HFF-Myc (cell line): ENCODE measurements at regions not wholly inside any gene's neighbourhood (a gene's known extent, or its start where the extent isn't known, plus 50 kb on each side); places are given as distances from the start of the nearest gene placed in this dataset.

Experiments
- DNase-seq: peaks from one replicate; pipeline ENCODE4 v3.0.0-alpha.2; 2011; ENCODE audit warnings: low read depth; ENCODE audit errors: extremely low read depth
- H3K4me3 ChIP-seq: replicated peaks from 2 replicates; pipeline ENCODE4 v1.5.1; 2011; ENCODE audit warnings: low read depth, mild to moderate bottlenecking, control low read depth, low read length
- TF ChIP-seq, protein P1 (sequence below): IDR thresholded peaks from 2 replicates; pipeline ENCODE4 v1.5.1; 2012; ENCODE audit warnings: mild to moderate bottlenecking, low read depth, low read length, control low read depth; ENCODE audit errors: missing control alignments

DNA sequence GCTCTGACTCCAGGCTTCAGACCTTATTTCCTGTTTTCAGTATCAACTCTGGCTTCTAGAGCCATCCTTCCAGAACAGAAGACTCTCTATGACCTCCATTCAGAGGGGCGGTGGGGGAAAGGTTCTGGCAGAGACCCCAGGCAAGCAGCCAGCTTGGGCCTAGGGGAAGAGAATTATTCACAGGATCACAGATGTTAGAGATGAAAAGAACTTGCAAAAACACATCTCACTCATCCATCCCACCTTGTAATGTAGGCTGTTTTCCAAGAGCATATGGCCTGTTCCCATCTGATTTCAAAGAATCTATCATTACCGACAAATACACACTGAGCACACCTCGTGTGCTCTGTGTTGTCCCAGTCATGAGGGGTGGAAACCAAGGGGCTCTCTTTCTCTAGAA lies 131.9 kb downstream of the GRIN2B start:
- H3K4me3 ChIP-seq = no peak overlapping the region
- no peak for DNase-seq
- TF ChIP-seq, protein P1, sequence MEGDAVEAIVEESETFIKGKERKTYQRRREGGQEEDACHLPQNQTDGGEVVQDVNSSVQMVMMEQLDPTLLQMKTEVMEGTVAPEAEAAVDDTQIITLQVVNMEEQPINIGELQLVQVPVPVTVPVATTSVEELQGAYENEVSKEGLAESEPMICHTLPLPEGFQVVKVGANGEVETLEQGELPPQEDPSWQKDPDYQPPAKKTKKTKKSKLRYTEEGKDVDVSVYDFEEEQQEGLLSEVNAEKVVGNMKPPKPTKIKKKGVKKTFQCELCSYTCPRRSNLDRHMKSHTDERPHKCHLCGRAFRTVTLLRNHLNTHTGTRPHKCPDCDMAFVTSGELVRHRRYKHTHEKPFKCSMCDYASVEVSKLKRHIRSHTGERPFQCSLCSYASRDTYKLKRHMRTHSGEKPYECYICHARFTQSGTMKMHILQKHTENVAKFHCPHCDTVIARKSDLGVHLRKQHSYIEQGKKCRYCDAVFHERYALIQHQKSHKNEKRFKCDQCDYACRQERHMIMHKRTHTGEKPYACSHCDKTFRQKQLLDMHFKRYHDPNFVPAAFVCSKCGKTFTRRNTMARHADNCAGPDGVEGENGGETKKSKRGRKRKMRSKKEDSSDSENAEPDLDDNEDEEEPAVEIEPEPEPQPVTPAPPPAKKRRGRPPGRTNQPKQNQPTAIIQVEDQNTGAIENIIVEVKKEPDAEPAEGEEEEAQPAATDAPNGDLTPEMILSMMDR = no peak

DNA sequence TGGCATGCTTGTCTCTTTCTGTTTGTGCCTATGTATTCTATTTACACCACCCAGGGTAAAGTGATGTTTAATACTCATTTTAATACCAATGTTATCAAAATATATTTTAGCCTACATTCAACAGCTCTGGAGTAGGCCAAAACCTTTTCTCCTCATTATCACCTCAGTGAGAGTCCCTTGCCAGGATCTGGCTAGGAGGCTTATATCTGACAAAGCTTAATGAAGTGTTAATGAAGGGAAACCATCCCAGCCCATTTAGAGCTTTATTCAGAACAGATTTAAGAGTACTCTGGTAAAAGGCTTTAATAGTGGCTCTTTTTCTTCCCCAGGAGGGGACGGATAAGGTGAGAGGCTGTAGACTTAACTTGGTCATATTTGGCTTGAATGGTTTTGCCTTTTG lies 137.6 kb downstream of the GRIN2B start:
- H3K4me3 ChIP-seq = no peak overlapping the region
- no peak for DNase-seq
- TF ChIP-seq, protein P1 = no peak

DNA sequence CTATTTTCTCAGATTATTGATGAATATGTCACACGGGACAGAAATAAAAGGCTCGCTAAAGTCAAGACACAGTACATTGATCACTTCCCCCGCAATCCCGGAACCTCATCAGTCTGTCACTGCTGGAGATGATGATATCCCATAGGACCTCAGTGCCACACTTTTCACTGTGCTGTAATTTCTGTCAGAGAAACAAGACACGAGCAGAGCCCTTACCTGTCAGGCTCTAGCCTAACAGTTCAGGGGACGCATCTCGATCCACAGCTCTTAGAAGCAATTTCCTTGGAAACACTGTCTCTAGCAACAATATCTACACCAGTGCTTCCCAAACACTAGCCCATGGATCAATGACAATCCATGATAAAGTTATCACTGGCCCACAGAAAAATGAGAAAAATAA lies 140.0 kb downstream of the GRIN2B start:
- DNase-seq = no peak
- no peak overlapping the region for H3K4me3 ChIP-seq
- TF ChIP-seq, protein P1 = no peak

DNA sequence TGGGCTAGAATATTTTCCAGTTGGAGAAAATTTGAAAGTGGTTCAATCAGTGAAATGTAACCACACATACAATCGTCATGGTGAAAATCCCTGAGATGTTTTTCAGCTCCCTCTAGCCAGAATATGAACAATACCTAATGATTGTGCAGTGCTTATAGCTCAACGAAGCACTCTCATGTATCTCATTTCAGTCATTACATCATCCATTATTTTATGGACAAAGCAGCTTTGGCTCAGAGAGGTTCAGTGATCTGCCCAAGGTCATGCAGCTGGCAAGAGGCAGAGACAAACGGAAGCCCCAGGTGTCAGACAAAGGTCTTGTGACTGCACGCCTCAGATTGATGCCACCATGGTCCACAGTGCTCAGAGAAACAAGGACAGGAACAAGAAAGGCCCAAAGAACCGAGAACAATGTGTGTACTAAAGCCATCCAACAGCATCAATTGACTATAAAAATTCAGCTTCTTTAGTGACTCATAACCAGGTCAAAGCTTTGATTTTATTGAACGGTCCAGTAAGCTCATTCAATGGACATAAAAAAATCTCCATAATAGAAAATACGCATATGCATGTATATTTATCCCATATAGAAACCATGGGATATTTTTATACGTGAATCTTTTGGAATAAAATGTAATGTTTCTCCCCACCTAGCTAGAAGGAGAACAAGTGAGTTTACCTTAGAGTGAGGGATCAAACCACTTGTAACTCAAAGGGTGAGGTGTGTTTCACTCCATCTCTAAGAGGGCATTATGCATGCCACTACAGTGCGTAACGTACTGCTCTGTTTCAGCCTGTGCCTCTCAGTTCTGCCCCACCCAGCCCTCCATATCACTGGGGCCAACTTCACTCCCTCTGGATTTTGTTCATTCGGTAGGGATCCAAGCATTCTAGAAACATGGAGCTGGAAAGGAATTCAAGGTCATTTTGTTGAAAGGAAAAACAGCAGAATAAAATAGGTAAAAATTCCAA lies 141.8 kb downstream of the GRIN2B start:
- no peak overlapping the region for H3K4me3 ChIP-seq
- no peak for DNase-seq
- TF ChIP-seq, protein P1 = no peak

DNA sequence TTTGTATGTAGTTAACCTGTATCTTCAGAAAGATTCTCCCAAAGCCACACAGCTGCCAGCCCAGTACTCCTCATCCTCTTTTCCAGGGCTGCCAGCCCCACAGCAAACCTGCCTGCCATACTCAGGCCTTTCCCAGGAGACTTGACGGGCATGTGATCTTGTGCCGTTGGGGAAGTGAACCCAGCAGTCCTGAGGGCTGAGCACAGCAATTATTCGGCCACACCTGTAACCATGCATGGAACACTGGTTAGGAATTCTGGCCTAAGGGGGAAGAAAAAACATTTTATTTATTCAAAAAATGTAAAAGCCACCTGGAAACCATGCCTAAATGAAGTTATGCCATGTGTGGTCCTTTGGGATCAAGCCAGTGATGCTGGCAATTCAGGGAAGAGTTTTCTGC lies 145.3 kb downstream of the GRIN2B start:
- TF ChIP-seq, protein P1 = no peak
- DNase-seq = no peak
- no peak overlapping the region for H3K4me3 ChIP-seq

DNA sequence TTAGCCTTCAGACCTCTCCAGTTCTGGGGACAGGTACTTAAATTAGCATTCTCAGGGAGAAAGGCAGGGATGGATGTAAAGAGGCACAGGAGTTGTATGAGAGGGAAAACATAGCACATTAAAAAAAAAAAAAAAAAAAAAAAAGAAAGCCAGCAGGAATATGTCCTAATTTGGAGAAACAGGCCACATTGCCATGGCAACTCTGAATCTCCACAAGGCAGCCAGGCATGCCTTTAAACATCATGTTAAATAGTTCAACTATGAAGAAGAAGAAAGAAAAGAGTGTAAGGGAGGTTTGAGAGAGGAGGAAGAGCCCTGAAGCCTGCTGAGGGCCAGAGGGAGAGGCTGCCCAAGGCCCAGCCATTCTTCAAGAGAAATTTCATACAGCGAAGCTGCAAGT lies 145.8 kb downstream of the GRIN2B start:
- no peak for DNase-seq

More for the DNA sequence above, 145.8 kb downstream of the GRIN2B start:
- no peak overlapping the region for H3K4me3 ChIP-seq
- TF ChIP-seq, protein P1 = no peak
